IMR-90 (cell line): ENCODE measurements at regions not wholly inside any gene's neighbourhood (a gene's known extent, or its start where the extent isn't known, plus 50 kb on each side); places are given as distances from the start of the nearest gene placed in this dataset.

ENCODE experiments used
- ATAC-seq: fragments of 200-7000 bp; cut with Tn5 transposase; 2 replicates; pipeline ENCODE4 v1.9.1; 2020; ENCODE audit warnings: low read depth, mild to moderate bottlenecking, moderate library complexity
- BruUV-seq: library from RNA; stranded (reverse); fragments of 400-500 nt; replicated peaks from 2 replicates; lab custom pipeline; 2021; lab: Mats Ljungman, UMichigan
- CTCF ChIA-PET: fragments of 300-600 bp; formaldehyde crosslinking; extraction: SDS; loops from one replicate; lab custom pipeline; 2021; ENCODE audit warnings: antibody characterized with exemption; lab: Yijun Ruan, JAX
- POLR2A ChIA-PET: fragments of 300-600 bp; sonication (Branson Sonifier 250); formaldehyde crosslinking; loops from one replicate; lab custom pipeline; 2022; ENCODE audit warnings: antibody characterized with exemption; ENCODE audit not compliant: unreplicated experiment; lab: Charles Lee
- DNase-seq: peaks from one replicate; pipeline ENCODE4 v3.0.0; 2013
- H2AFZ ChIP-seq: replicated peaks from 2 replicates; pipeline ENCODE3; 2013; ENCODE audit warnings: low read length, mild to moderate bottlenecking; ENCODE audit not compliant: poor library complexity
- H2AK5ac ChIP-seq: 2 replicates; pipeline ENCODE4 v1.6.1; 2013; ENCODE audit warnings: low read depth, low read length, inconsistent platforms
- H2AK9ac ChIP-seq: replicated peaks from 2 replicates; pipeline ENCODE3; 2013; ENCODE audit warnings: mild to moderate bottlenecking, low read depth, low read length, moderate library complexity; ENCODE audit not compliant: poor library complexity
- H2BK120ac ChIP-seq: 2 replicates; pipeline ENCODE4 v1.6.1; 2013; ENCODE audit warnings: low read depth, low read length, inconsistent platforms
- H2BK15ac ChIP-seq: 3 replicates; pipeline ENCODE4 v1.6.1; 2013; ENCODE audit warnings: low read depth, low read length, inconsistent platforms
- H2BK20ac ChIP-seq: 2 replicates; pipeline ENCODE4 v1.6.1; 2013; ENCODE audit warnings: low read depth, mild to moderate bottlenecking, inconsistent platforms, low read length, moderate library complexity
- H2BK5ac ChIP-seq: 2 replicates; pipeline ENCODE4 v1.6.1; 2013; ENCODE audit warnings: mild to moderate bottlenecking, low read depth, low read length, inconsistent platforms; ENCODE audit not compliant: poor library complexity, severe bottlenecking
- H3K14ac ChIP-seq: replicated peaks from 2 replicates; pipeline ENCODE4 v1.6.1; 2013; ENCODE audit warnings: low read depth, low read length, inconsistent platforms
- H3K18ac ChIP-seq: 2 replicates; pipeline ENCODE4 v1.6.1; 2013; ENCODE audit warnings: low read depth, low read length, control low read depth
- H3K23ac ChIP-seq: 2 replicates; pipeline ENCODE4 v1.6.1; 2013; ENCODE audit warnings: low read depth, low read length, inconsistent platforms
- H3K27ac ChIP-seq: 2 replicates; pipeline ENCODE4 v1.5.1; 2013; ENCODE audit warnings: mild to moderate bottlenecking, control low read depth, low read length; ENCODE audit not compliant: insufficient read depth
- H3K27me3 ChIP-seq: 2 replicates; pipeline ENCODE4 v1.6.1; 2013; ENCODE audit warnings: low read length; ENCODE audit not compliant: control insufficient read depth, insufficient read depth
- H3K36me3 ChIP-seq: 2 replicates; pipeline ENCODE4 v1.6.1; 2013; ENCODE audit warnings: low read length, mixed read lengths; ENCODE audit not compliant: control insufficient read depth, insufficient read depth
- H3K4ac ChIP-seq: 2 replicates; pipeline ENCODE4 v1.6.1; 2013; ENCODE audit warnings: low read depth, low read length, inconsistent platforms
- H3K4me1 ChIP-seq: 2 replicates; pipeline ENCODE4 v1.6.1; 2013; ENCODE audit warnings: low read length, mixed read lengths; ENCODE audit not compliant: control insufficient read depth, insufficient read depth
- H3K4me2 ChIP-seq: 2 replicates; pipeline ENCODE4 v1.6.1; 2013; ENCODE audit warnings: low read depth, mild to moderate bottlenecking, control low read depth, low read length, moderate library complexity
- H3K4me3 ChIP-seq: 2 replicates; pipeline ENCODE4 v1.5.1; 2013; ENCODE audit warnings: low read depth, mild to moderate bottlenecking, control low read depth, low read length, moderate library complexity; ENCODE audit not compliant: insufficient read depth
- H3K56ac ChIP-seq: 2 replicates; pipeline ENCODE4 v1.6.1; 2013; ENCODE audit warnings: low read length, inconsistent platforms; ENCODE audit not compliant: insufficient read depth; ENCODE audit errors: extremely low read depth
- H3K79me1 ChIP-seq, 2 experiments: 2 replicates each; pipeline ENCODE4 v1.6.1; 2013; ENCODE audit warnings: low read length in 2 of 2, inconsistent platforms in 1 of 2, low read depth in 1 of 2
- H3K9ac ChIP-seq: 2 replicates; pipeline ENCODE4 v1.6.1; 2013; ENCODE audit warnings: low read depth, low read length, control low read depth
- H3K9me1 ChIP-seq: 2 replicates; pipeline ENCODE4 v1.6.1; 2013; ENCODE audit warnings: low read length, inconsistent platforms; ENCODE audit not compliant: insufficient read depth
- H3K9me3 ChIP-seq: 2 replicates; pipeline ENCODE4 v1.6.1; 2013; ENCODE audit warnings: low read length; ENCODE audit not compliant: control insufficient read depth, insufficient read depth
- H4K20me1 ChIP-seq: 2 replicates; pipeline ENCODE4 v1.6.1; 2013; ENCODE audit warnings: low read length, inconsistent platforms; ENCODE audit not compliant: insufficient read depth
- H4K5ac ChIP-seq: 2 replicates; pipeline ENCODE4 v1.6.1; 2013; ENCODE audit warnings: mild to moderate bottlenecking, low read depth, low read length, control low read depth
- H4K8ac ChIP-seq, 2 experiments: 2 replicates each; pipeline ENCODE4 v1.6.1; 2013; ENCODE audit warnings: low read depth in 2 of 2, low read length in 2 of 2, control low read depth in 1 of 2, inconsistent platforms in 1 of 2
- H4K91ac ChIP-seq: 2 replicates; pipeline ENCODE4 v1.6.1; 2013; ENCODE audit warnings: low read depth, low read length, inconsistent platforms; ENCODE audit not compliant: insufficient read depth
- BHLHE40 ChIP-seq: fragments of 150-350 bp; IDR thresholded peaks from 2 replicates; pipeline ENCODE4 v1.6.1; 2016; ENCODE audit warnings: mild to moderate bottlenecking, low read depth, low read length
- CEBPB ChIP-seq: IDR thresholded peaks from 2 replicates; pipeline ENCODE4 v1.6.1; 2012; ENCODE audit warnings: low read depth, low read length, improper control_type of control experiment
- CHD1 ChIP-seq: IDR thresholded peaks from 2 replicates; pipeline ENCODE4 v1.6.1; 2012; ENCODE audit warnings: low read depth, low read length, improper control_type of control experiment
- FOS ChIP-seq: fragments of 150-350 bp; IDR thresholded peaks from 2 replicates; pipeline ENCODE4 v1.6.1; 2016; ENCODE audit warnings: low read depth, low read length
- MAFK ChIP-seq: IDR thresholded peaks from 2 replicates; pipeline ENCODE4 v1.6.1; 2012; ENCODE audit warnings: low read depth, low read length, improper control_type of control experiment
- MAZ ChIP-seq: IDR thresholded peaks from 2 replicates; pipeline ENCODE4 v1.6.1; 2012; ENCODE audit warnings: low read depth, mild to moderate bottlenecking, low read length, improper control_type of control experiment, moderate library complexity, borderline replicate concordance
- MXI1 ChIP-seq: IDR thresholded peaks from 2 replicates; pipeline ENCODE4 v1.6.1; 2012; ENCODE audit warnings: low read depth, mild to moderate bottlenecking, low read length, moderate library complexity, borderline replicate concordance
- NFE2L2 ChIP-seq: fragments of 150-350 bp; IDR thresholded peaks from 2 replicates; pipeline ENCODE4 v1.6.1; 2016; ENCODE audit warnings: low read depth, mild to moderate bottlenecking, low read length
- POLR2A ChIP-seq: IDR thresholded peaks from 2 replicates; pipeline ENCODE4 v1.6.1; 2012; ENCODE audit warnings: mild to moderate bottlenecking, low read depth, low read length
- RAD21 ChIP-seq: IDR thresholded peaks from 2 replicates; pipeline ENCODE4 v1.6.1; 2012; ENCODE audit warnings: low read length, improper control_type of control experiment
- RCOR1 ChIP-seq: IDR thresholded peaks from 2 replicates; pipeline ENCODE4 v1.6.1; 2012; ENCODE audit warnings: mild to moderate bottlenecking, low read length, improper control_type of control experiment; ENCODE audit not compliant: insufficient replicate concordance
- RFX5 ChIP-seq: IDR thresholded peaks from 2 replicates; pipeline ENCODE4 v1.8.0; 2012; ENCODE audit warnings: low read depth, mild to moderate bottlenecking, low read length, moderate library complexity
- SMC3 ChIP-seq: fragments of 150-350 bp; IDR thresholded peaks from 2 replicates; pipeline ENCODE4 v1.6.1; 2016; ENCODE audit warnings: low read depth, mild to moderate bottlenecking, antibody characterized with exemption, low read length, moderate library complexity
- WGBS, 2 experiments: methylation state at CpG; one replicate each; pipeline versions ENCODE4 v1.1.5 to v1.1.7; 2013; ENCODE audit warnings: missing lambda C conversion rate in 2 of 2; ENCODE audit not compliant: insufficient read length in 1 of 2; ENCODE audit errors: extremely low coverage in 2 of 2; 5-methylcytosine and 5-hydroxymethylcytosine counted together
- dilution Hi-C: fragments of 300-500 bp; cut with HindIII; formaldehyde crosslinking; loops from one replicate; pipeline ENCODE4 v1.14.3; 2018; ENCODE audit warnings: low sequenced_read_pairs; ENCODE audit not compliant: unreplicated experiment
- in situ Hi-C: fragments of 300-500 bp; cut with MboI; formaldehyde crosslinking; loops from 3 replicates; pipeline ENCODE4 v1.14.3; 2019; ENCODE audit warnings: low sequenced_read_pairs, inconsistent platforms, mixed read lengths
- intact Hi-C: fragments of 100-400 bp; cut with micrococcal nuclease; formaldehyde crosslinking; loops from 2 replicates; pipeline ENCODE4 v1.10.0; 2022
- TF ChIP-seq, protein P1 (sequence below): conservative IDR thresholded peaks from 2 replicates; pipeline ENCODE4 v1.5.1; 2012; ENCODE audit warnings: mild to moderate bottlenecking, low read depth, low read length, improper control_type of control experiment
- TF ChIP-seq, protein P2 (sequence below): fragments of 150-350 bp; IDR thresholded peaks from 2 replicates; pipeline ENCODE4 v1.6.1; 2016; ENCODE audit warnings: low read depth, mild to moderate bottlenecking, low read length, moderate library complexity, borderline replicate concordance
- TF ChIP-seq, protein P3 (sequence below): fragments of 150-350 bp; IDR thresholded peaks from 2 replicates; pipeline ENCODE4 v1.6.1; 2017; ENCODE audit warnings: mild to moderate bottlenecking, antibody characterized with exemption, low read length, low read depth

DNA sequence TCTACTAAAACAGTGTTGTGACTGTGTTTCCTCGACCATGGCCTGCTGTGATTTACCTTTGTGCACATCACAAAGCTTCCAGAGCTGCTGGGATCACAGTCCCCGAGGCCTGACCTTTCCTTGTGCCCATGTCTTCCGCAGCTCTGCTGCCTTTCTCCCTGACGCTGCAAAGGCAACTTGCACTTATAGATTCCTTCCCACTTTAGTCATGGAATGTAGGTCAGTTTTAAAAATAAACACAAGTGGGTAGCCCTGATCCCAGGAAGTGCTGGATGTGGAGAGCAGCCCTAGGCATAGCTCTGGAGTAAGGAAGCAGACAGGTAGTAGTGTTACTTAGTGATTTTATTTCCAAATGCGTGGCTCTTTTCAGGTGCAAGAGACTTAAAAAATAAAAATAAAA lies 825.7 kb downstream of the AACS start:
- WGBS, 2 experiments: 0% methylated on average over 1 of the region's 5 CpGs; no CpG with 5 or more reads in 1 of the 2 experiments
- H3K36me3 ChIP-seq: no peaks in the 10 kb centered on the region
- no peak overlapping the region for H3K27ac ChIP-seq
- no peak overlapping the region for H3K56ac ChIP-seq
- TF ChIP-seq, protein P1, sequence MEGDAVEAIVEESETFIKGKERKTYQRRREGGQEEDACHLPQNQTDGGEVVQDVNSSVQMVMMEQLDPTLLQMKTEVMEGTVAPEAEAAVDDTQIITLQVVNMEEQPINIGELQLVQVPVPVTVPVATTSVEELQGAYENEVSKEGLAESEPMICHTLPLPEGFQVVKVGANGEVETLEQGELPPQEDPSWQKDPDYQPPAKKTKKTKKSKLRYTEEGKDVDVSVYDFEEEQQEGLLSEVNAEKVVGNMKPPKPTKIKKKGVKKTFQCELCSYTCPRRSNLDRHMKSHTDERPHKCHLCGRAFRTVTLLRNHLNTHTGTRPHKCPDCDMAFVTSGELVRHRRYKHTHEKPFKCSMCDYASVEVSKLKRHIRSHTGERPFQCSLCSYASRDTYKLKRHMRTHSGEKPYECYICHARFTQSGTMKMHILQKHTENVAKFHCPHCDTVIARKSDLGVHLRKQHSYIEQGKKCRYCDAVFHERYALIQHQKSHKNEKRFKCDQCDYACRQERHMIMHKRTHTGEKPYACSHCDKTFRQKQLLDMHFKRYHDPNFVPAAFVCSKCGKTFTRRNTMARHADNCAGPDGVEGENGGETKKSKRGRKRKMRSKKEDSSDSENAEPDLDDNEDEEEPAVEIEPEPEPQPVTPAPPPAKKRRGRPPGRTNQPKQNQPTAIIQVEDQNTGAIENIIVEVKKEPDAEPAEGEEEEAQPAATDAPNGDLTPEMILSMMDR: no peak
- TF ChIP-seq RAD21 (no peak), BHLHE40 (no peak), MXI1 (no peak), RFX5 (no peak), MAFK (no peak), CEBPB (no peak), POLR2A (no peak), RCOR1 (no peak), MAZ (no peak), NFE2L2 (no peak), CHD1 (no peak), FOS (no peak), SMC3 (no peak)
- TF ChIP-seq, protein P2, sequence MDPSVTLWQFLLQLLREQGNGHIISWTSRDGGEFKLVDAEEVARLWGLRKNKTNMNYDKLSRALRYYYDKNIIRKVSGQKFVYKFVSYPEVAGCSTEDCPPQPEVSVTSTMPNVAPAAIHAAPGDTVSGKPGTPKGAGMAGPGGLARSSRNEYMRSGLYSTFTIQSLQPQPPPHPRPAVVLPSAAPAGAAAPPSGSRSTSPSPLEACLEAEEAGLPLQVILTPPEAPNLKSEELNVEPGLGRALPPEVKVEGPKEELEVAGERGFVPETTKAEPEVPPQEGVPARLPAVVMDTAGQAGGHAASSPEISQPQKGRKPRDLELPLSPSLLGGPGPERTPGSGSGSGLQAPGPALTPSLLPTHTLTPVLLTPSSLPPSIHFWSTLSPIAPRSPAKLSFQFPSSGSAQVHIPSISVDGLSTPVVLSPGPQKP: no peak
- TF ChIP-seq, protein P3, sequence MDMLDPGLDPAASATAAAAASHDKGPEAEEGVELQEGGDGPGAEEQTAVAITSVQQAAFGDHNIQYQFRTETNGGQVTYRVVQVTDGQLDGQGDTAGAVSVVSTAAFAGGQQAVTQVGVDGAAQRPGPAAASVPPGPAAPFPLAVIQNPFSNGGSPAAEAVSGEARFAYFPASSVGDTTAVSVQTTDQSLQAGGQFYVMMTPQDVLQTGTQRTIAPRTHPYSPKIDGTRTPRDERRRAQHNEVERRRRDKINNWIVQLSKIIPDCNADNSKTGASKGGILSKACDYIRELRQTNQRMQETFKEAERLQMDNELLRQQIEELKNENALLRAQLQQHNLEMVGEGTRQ: no peak
- no peak overlapping the region for H4K91ac ChIP-seq
- H3K18ac ChIP-seq: no peak overlapping the region
- no peak overlapping the region for H4K5ac ChIP-seq
- ATAC-seq (no peak), DNase-seq (no peak)
- no peak overlapping the region for H3K4me2 ChIP-seq
- H2BK15ac ChIP-seq: no peak overlapping the region
- no peak overlapping the region for H2AFZ ChIP-seq
- H3K4me1 ChIP-seq: no peaks in the 10 kb centered on the region
- no peaks in the 10 kb centered on the region for H3K27me3 ChIP-seq
- intact Hi-C loops (no loop called here), dilution Hi-C loops (no loop called here), in situ Hi-C loops (no loop called here)
- H2BK5ac ChIP-seq: no peak overlapping the region
- H2AK5ac ChIP-seq: no peak overlapping the region
- ChIA-PET POLR2A (no interaction called here), CTCF (no interaction called here)
- H4K20me1 ChIP-seq: no peaks in the 10 kb centered on the region
- H3K9ac ChIP-seq: no peak overlapping the region
- H3K4ac ChIP-seq: no peak overlapping the region
- no peak overlapping the region for H3K14ac ChIP-seq
- no peak overlapping the region for H2BK20ac ChIP-seq
- BruUV-seq: no TSS peak
- no peaks in the 10 kb centered on the region for H3K9me1 ChIP-seq
- H2BK120ac ChIP-seq: no peak overlapping the region
- H4K8ac ChIP-seq: no peak overlapping the region
- H3K9me3 ChIP-seq: peaks cover 10% of the 10 kb centered on the region
- H3K4me3 ChIP-seq: no peak overlapping the region
- no peaks in the 10 kb centered on the region for H3K79me1 ChIP-seq
- H2AK9ac ChIP-seq: no peak overlapping the region
- H3K23ac ChIP-seq: no peak overlapping the region
